Testis (tissue), 2 donors: ENCODE measurements at regions not wholly inside any gene's neighbourhood (a gene's known extent, or its start where the extent isn't known, plus 50 kb on each side); places are given as distances from the start of the nearest gene placed in this dataset.

Experiments used
- DNase-seq: peaks from one replicate; pipeline ENCODE4 v3.0.0-alpha.2; 2019
- H3K27ac ChIP-seq, 2 donors: fragments of 200-600 bp; sonication (generic); one replicate each; pipeline ENCODE4 v1.5.1; 2019
- H3K27me3 ChIP-seq: fragments of 200-600 bp; sonication (generic); one replicate; pipeline ENCODE4 v1.5.1; 2019
- H3K36me3 ChIP-seq: fragments of 200-600 bp; sonication (generic); one replicate; pipeline ENCODE4 v1.5.1; 2017; ENCODE audit warnings: low read depth; ENCODE audit errors: missing control alignments
- H3K4me1 ChIP-seq: fragments of 200-600 bp; sonication (generic); one replicate; pipeline ENCODE4 v1.5.1; 2019
- H3K4me3 ChIP-seq, 2 donors: fragments of 200-600 bp; sonication (generic); one replicate each; pipeline ENCODE4 v1.5.1; 2017 to 2019
- H3K9me3 ChIP-seq: fragments of 200-600 bp; sonication (generic); one replicate; pipeline ENCODE4 v1.5.1; 2017
- CTCF ChIP-seq, 3 experiments: fragments of 450-650 bp in 2 of 3; fragments of 200-600 bp in 1 of 3; sonication (generic) in 1 of 3; IDR thresholded peaks; one replicate each; pipeline ENCODE4 v1.5.1; 2016 to 2019; ENCODE audit warnings: antibody characterized with exemption in 3 of 3, mild to moderate bottlenecking in 2 of 3, moderate library complexity in 1 of 3
- POLR2A ChIP-seq: fragments of 450-650 bp; IDR thresholded peaks from one replicate; pipeline ENCODE4 v1.6.1; 2017; ENCODE audit warnings: antibody characterized with exemption, mild to moderate bottlenecking, moderate library complexity
- WGBS, 2 donors: methylation state at CpG; one replicate each; pipeline ENCODE4 v1.1.5; 2018; 5-methylcytosine and 5-hydroxymethylcytosine counted together
- intact Hi-C: fragments of 100-400 bp; cut with DNase I; formaldehyde crosslinking; loops from one replicate; pipeline ENCODE4 v1.15.1; 2023; ENCODE audit warnings: low total_unique reads

- DNase-seq, result no peak
- intact Hi-C loops, result no loop called here
- Histone ChIP-seq H3K9me3 (no peaks in the 10 kb centered on the region), H3K4me3 (no peak overlapping the region), H3K4me1 (no peaks in the 10 kb centered on the region), H3K36me3 (no peaks in the 10 kb centered on the region), H3K27me3 (no peaks in the 10 kb centered on the region), H3K27ac (no peak overlapping the region)
- WGBS, 2 donors, result 76 to 92% methylated on average over 3 of the region's 3 CpGs
- TF ChIP-seq POLR2A (no peak), CTCF (IDR thresholded peaks at IDR 0.05) (no peak)
These were observed 64.8 kb upstream of the ZNF85 start for GRCh38 chr19:20858218-20858617.

DNA sequence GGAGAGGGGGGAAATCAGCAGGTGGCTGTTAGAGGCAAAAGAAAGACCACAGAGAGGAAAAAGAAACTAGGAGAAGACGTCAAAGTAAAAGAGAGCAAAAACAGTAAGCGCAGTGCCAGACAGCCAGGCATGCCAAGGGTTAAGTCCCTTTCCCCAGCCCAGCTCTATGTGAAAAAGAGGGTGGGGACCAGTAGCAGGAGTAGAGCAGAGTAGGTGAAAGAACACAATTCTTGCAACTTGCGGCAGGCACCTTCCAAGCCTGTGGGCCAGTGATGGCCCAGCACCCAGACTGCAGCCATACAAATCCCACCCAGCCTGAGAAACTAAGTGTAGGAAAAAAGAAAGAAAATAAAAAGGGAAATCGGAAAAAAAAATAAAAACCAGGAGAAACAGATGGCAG is 64.2 kb upstream of the ZNF85 start:
- H3K4me1 ChIP-seq, result no peaks in the 10 kb centered on the region
- 50 to 69% methylated on average over 3 to 4 of the region's 4 CpGs for WGBS, 2 donors
- H3K27ac ChIP-seq, result no peak overlapping the region
- intact Hi-C loops, result no loop called here
- no peaks in the 10 kb centered on the region for H3K27me3 ChIP-seq
- TF ChIP-seq POLR2A, result no peak
- TF ChIP-seq CTCF (IDR thresholded peaks at IDR 0.05), result no peak
- H3K9me3 ChIP-seq, result no peaks in the 10 kb centered on the region
- no peak for DNase-seq
- H3K4me3 ChIP-seq, result no peak overlapping the region
- H3K36me3 ChIP-seq, result no peaks in the 10 kb centered on the region

GRCh38 chr19:20860339-20860738 is 62.7 kb upstream of the ZNF85 start:
- no peak for DNase-seq

GRCh38 chr19:20863176-20863575 is 59.9 kb upstream of the ZNF85 start:
- TF ChIP-seq POLR2A, result no peak
- TF ChIP-seq CTCF (IDR thresholded peaks at IDR 0.05), result no peak
- Histone ChIP-seq H3K27me3 (no peaks in the 10 kb centered on the region), H3K4me3 (no peak overlapping the region), H3K4me1 (no peaks in the 10 kb centered on the region), H3K27ac (no peak overlapping the region), H3K36me3 (no peaks in the 10 kb centered on the region), H3K9me3 (no peaks in the 10 kb centered on the region)
- DNase-seq, result peak; percentile 19
- 32 to 77% methylated on average over 6 of the region's 6 CpGs for WGBS, 2 donors
- intact Hi-C loops, result no loop called here

More at GRCh38 chr19:20860339-20860738, 62.7 kb upstream of the ZNF85 start:
- no peaks in the 10 kb centered on the region for H3K27me3 ChIP-seq
- TF ChIP-seq POLR2A (no peak), CTCF (IDR thresholded peaks at IDR 0.05) (no peak)
- H3K4me1 ChIP-seq, result no peaks in the 10 kb centered on the region
- intact Hi-C loops, result no loop called here
- H3K9me3 ChIP-seq, result no peaks in the 10 kb centered on the region
- WGBS, 2 donors, result 78 to 92% methylated on average over 7 of the region's 7 CpGs
- H3K4me3 ChIP-seq, result no peak overlapping the region
- H3K36me3 ChIP-seq, result no peaks in the 10 kb centered on the region
- H3K27ac ChIP-seq, result no peak overlapping the region
